IPS DF 6.9 (cell line): ENCODE measurements at regions not wholly inside any gene's neighbourhood (a gene's known extent, or its start where the extent isn't known, plus 50 kb on each side); places are given as distances from the start of the nearest gene placed in this dataset.

ENCODE experiments used
- DNase-seq: peaks from one replicate; pipeline ENCODE4 v3.0.0-alpha.2; 2013; ENCODE audit warnings: low read depth, low spot score
- H3K27ac ChIP-seq: one replicate; pipeline ENCODE4 v1.5.1; 2013; ENCODE audit warnings: low read length, control low read depth
- H3K27me3 ChIP-seq: 2 replicates; pipeline ENCODE4 v1.6.1; 2013; ENCODE audit warnings: mild to moderate bottlenecking, low read length; ENCODE audit not compliant: control insufficient read depth, insufficient read depth
- H3K36me3 ChIP-seq: 2 replicates; pipeline ENCODE4 v1.6.1; 2013; ENCODE audit warnings: low read length; ENCODE audit not compliant: control insufficient read depth, insufficient read depth
- H3K4me1 ChIP-seq: 2 replicates; pipeline ENCODE4 v1.6.1; 2013; ENCODE audit warnings: low read length; ENCODE audit not compliant: control insufficient read depth, insufficient read depth
- H3K4me3 ChIP-seq: 2 replicates; pipeline ENCODE4 v1.5.1; 2013; ENCODE audit warnings: mild to moderate bottlenecking, low read length
- H3K9me3 ChIP-seq: 2 replicates; pipeline ENCODE4 v1.6.1; 2013; ENCODE audit warnings: low read length, inconsistent platforms; ENCODE audit not compliant: control insufficient read depth, insufficient read depth
- WGBS: extraction: QIAGEN DNeasy Blood & Tissue Kit; methylation state at CpG from one replicate; pipeline ENCODE4 v1.1.7; 2013; ENCODE audit warnings: mixed read lengths, missing lambda C conversion rate; ENCODE audit not compliant: insufficient read length, insufficient coverage; 5-methylcytosine and 5-hydroxymethylcytosine counted together

DNA sequence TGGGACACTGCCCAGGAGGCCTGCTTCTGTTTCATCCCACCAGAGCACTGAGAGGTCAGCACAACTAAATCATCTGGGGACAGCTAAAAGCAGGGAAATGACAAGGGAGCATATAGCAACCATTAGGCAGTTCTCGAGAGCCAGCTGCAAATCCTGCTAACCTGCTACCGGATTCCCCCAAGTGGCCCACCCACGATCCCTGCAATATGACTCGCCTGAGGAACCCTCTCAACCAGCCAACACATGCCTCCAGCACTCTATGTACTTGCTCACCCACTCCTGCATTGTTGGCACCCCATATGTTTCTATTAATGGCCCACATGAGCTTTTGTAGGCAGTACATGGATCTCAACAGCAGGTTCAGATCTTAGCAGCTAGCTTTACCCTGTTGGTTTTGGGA lies 326.0 kb downstream of the GABRG2 start:
- H3K4me1 ChIP-seq = no peaks in the 10 kb centered on the region
- H3K27me3 ChIP-seq = no peaks in the 10 kb centered on the region
- H3K4me3 ChIP-seq = no peak overlapping the region
- H3K27ac ChIP-seq = no peak overlapping the region
- no CpG with 5 or more reads among the region's 4 CpGs for WGBS
- DNase-seq = no peak
- H3K36me3 ChIP-seq = no peaks in the 10 kb centered on the region
- no peaks in the 10 kb centered on the region for H3K9me3 ChIP-seq

DNA sequence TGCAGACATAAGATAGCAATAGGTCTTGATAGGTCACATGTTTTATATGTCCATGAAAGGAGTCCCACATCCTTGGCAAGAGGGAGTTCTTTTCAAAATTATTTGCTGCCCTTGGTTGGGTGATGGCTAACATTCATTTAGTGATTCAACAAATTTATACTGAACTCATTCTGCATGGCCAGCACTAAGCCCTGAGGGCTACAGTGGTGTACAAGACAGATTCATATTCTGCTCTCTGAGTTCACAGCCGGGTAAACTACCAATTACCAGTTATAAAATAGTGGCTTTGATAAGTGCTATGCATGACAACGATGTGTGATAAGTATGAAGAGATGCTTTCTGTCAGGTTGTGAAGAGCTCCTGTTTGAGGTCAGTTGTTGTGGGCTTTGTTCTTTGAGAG lies 340.0 kb downstream of the GABRG2 start:
- no peaks in the 10 kb centered on the region for H3K4me1 ChIP-seq
- H3K27me3 ChIP-seq = no peaks in the 10 kb centered on the region
- no CpG with 5 or more reads among the region's 2 CpGs for WGBS
- H3K9me3 ChIP-seq = no peaks in the 10 kb centered on the region
- DNase-seq = no peak
- no peak overlapping the region for H3K27ac ChIP-seq
- no peaks in the 10 kb centered on the region for H3K36me3 ChIP-seq
- H3K4me3 ChIP-seq = no peak overlapping the region

DNA sequence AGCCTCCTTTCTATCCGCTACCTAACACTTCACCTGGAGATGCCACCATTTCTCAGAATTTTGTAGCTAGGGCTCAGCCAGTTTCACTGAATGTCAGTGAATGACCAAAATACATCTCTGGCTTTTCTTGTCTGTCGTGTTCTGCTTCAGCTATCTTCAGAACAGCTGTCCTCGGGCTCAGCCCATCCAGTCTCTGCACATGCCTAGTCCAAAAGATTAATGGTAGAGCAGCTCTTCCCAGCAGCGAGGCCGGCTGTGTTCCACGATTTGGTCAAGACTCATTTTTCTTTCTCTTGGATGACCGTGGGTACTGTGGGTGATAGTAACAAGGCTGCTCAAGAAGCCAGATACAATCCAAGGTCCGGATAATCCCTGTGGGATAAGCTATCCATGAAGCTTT lies 342.8 kb downstream of the GABRG2 start:
- no CpG with 5 or more reads among the region's 8 CpGs for WGBS
- H3K9me3 ChIP-seq = no peaks in the 10 kb centered on the region
- H3K4me3 ChIP-seq = no peak overlapping the region
- DNase-seq = no peak
- no peaks in the 10 kb centered on the region for H3K4me1 ChIP-seq
- H3K27ac ChIP-seq = no peak overlapping the region
- no peaks in the 10 kb centered on the region for H3K27me3 ChIP-seq
- H3K36me3 ChIP-seq = no peaks in the 10 kb centered on the region

DNA sequence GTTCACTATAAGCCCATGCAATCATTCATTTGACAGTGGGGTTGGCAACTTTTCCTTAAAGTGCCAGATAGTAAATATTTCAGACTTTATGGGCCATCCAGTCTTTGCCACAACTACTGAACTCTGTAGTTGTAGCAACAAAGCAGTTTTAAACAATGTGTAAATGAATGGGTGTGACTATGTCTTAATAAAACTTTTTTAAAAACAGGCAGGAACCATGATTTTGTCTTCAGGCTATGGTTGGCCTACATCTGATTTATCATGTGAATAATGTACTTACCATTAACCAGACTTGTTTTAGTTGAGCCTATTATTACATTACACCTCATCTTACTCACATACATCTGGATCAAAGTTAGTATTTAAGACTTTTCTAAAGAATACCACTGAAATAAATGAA lies 361.6 kb downstream of the GABRG2 start:
- DNase-seq = no peak
- H3K9me3 ChIP-seq = no peaks in the 10 kb centered on the region
- H3K27me3 ChIP-seq = no peaks in the 10 kb centered on the region
- H3K4me1 ChIP-seq = no peaks in the 10 kb centered on the region
- H3K36me3 ChIP-seq = no peaks in the 10 kb centered on the region
- no peak overlapping the region for H3K27ac ChIP-seq
- H3K4me3 ChIP-seq = no peak overlapping the region

DNA sequence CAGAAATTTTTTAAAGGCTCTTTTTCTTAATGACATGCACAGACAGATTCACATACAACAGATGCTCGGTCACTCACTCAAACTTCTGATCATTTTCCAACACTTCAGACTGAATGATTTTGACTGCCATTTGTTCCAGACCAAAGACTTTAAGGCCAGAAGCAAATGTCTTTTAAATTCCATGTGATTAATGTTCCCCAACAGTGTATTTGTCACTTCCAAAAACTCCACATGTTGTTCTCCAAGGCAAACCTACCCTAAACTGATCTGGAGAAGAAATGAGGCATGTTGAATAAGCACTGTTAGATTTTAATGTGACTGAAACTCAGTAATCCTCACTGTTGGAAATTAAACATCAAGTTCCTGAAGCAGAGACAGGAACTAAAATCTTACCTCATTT lies 366.7 kb downstream of the GABRG2 start:
- Histone ChIP-seq H3K27ac (no peak overlapping the region), H3K4me3 (no peak overlapping the region), H3K27me3 (no peaks in the 10 kb centered on the region), H3K36me3 (no peaks in the 10 kb centered on the region), H3K9me3 (no peaks in the 10 kb centered on the region), H3K4me1 (no peaks in the 10 kb centered on the region)
- DNase-seq = no peak
- WGBS = no CpG with 5 or more reads among the region's 1 CpG

DNA sequence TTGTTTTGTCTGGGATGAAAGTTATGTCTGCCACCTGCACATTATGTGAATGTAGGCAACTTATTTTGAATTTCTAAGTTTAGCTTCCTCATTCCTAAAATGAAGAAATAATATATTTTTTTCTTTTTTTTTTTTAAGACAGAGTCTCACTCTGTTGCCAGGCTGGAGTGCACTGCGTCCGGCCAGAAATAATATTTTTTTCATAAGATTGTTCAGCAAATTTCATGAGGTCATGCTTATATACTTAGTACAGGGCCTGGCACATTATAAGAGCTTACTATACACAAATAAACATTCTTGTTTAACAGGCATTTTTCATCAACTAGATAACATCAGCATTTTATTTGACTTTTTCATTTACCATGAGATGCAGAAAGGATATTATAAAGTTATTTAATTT lies 368.5 kb downstream of the GABRG2 start:
- Histone ChIP-seq H3K4me3 (no peak overlapping the region), H3K27me3 (no peaks in the 10 kb centered on the region), H3K4me1 (no peaks in the 10 kb centered on the region), H3K9me3 (no peaks in the 10 kb centered on the region), H3K27ac (no peak overlapping the region), H3K36me3 (no peaks in the 10 kb centered on the region)
- no CpG with 5 or more reads among the region's 2 CpGs for WGBS
- DNase-seq = no peak

DNA sequence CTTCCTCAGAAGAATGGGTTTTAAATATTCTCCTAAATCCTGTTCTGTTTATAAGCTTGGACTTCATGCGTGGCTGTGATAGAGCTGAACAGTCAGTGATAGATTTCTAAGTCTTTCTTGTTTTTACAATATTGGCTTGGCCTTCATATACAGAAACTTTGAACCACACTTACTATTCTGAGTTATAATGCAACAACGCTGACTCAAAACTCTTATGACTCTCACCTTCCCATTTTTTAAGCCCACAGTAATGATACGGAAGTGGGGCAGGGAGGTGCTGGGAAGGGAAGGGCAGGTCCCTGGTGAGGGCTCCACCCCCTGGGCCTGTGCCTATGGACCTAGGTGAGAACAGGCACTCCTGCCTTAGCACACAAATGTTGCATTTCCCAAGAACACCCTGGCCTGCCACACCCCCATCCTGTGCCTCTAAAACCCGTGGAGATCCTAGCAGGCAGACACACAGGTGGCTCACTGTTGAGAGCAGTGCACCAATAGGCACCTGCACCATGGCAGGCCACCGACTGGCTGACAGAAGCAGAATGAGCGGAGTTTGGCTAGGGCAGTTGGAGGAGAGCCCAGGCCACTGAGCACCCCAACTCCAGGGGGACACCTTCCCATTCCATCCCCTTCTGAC lies 376.7 kb downstream of the GABRG2 start:
- Histone ChIP-seq H3K4me1 (no peaks in the 10 kb centered on the region), H3K9me3 (no peaks in the 10 kb centered on the region), H3K27me3 (no peaks in the 10 kb centered on the region), H3K36me3 (no peaks in the 10 kb centered on the region), H3K27ac (no peak overlapping the region), H3K4me3 (no peak overlapping the region)
- no CpG with 5 or more reads among the region's 6 CpGs for WGBS
- no peak for DNase-seq

DNA sequence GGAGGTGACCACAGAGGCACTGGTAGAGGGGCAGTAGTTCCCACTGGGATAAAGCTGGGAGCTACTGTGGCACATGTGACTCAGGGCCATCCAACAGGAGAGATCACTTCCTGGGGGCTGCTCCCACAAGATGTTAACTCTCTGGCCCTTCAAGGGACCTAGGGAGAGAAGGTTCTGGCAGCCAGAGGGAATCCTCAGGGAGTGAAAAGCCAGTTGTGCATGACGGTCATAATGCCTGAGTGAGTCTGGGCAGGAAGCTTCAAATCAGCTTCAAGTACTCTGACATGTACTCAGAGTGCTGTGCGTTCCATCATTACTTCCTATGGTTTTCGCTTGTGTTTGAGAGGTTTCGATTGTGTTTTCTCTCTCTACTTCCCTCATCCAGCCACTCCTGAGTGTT lies 388.5 kb downstream of the GABRG2 start:
- no peak for DNase-seq
- Histone ChIP-seq H3K36me3 (no peaks in the 10 kb centered on the region), H3K27ac (no peak overlapping the region), H3K4me3 (no peak overlapping the region), H3K4me1 (no peaks in the 10 kb centered on the region), H3K27me3 (no peaks in the 10 kb centered on the region), H3K9me3 (no peaks in the 10 kb centered on the region)
- no CpG with 5 or more reads among the region's 4 CpGs for WGBS

DNA sequence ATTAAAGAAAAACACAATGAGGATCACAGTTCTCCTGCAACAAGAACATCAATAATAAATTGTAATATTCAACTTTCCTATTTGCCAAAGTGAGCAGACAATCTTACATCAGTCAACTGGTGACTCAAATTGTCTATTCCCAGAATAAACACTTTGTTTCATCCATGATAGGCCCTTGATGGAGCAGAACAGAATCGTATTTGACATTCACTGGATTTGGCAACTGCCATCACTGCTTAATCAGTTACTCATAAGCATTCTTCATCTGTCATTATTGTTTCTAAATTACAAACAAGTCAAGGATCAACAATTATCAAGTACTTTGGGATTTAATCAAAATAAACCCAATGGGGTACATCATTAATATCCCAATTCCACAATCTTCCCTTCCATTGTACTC lies 398.4 kb downstream of the GABRG2 start:
- no peak overlapping the region for H3K27ac ChIP-seq
- H3K4me1 ChIP-seq = no peaks in the 10 kb centered on the region
- DNase-seq = no peak
- H3K9me3 ChIP-seq = no peaks in the 10 kb centered on the region
- H3K27me3 ChIP-seq = no peaks in the 10 kb centered on the region
- no CpG with 5 or more reads among the region's 1 CpG for WGBS
- no peaks in the 10 kb centered on the region for H3K36me3 ChIP-seq
- H3K4me3 ChIP-seq = no peak overlapping the region

DNA sequence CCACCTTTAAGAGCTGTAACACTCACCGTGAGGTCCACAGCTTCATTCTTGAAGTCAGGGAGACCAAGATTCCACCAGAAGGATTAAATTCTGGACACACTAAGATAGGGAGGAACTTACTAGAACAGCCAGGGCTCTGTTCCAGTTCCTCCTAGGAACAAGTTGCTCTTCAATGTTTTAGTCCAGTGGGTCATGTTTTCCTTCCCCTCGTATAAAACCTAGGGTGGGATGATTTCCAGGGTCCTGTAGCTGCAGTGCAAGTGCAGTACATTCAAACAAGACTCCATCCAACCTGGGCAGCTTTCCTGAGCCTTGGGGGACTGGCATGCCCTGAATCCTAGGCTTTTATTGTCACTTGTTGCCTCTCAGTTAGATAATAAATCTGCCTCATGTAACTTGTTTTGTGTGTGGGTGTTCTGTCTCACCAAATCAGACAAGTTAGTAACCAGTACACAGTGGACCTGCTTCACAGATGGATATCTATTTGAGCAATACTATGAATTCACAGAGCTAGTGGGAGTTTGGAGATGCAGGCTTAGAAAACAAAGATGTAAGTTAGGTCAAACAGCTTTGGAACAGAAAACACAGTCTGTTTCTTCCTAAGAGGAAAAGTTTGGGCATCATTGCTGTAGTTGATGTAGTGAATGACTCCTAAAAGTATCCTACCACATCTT lies 405.6 kb downstream of the GABRG2 start:
- DNase-seq = no peak
- Histone ChIP-seq H3K4me3 (no peak overlapping the region), H3K4me1 (no peaks in the 10 kb centered on the region), H3K36me3 (no peaks in the 10 kb centered on the region), H3K27ac (no peak overlapping the region), H3K9me3 (no peaks in the 10 kb centered on the region), H3K27me3 (no peaks in the 10 kb centered on the region)
- WGBS = no CpG with 5 or more reads among the region's 2 CpGs

DNA sequence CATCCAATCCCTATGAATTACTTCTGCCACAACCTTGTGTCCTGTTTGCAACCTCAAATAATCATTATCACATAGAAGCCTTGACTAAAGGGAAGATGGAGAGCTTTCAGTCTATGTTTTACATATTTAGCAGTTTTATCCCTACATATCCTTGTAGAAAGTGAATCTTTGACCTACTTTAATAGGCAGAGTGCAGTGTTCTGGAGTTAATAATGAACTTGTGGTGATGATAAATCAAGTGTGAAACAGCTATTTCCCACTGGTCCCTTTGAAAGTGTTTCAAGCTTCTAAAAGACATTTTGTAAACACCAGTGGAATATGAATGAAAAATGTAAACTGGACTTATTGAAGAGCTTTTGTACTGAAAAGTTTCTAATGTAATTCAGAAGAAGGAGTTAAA lies 406.7 kb downstream of the GABRG2 start:
- no peaks in the 10 kb centered on the region for H3K27me3 ChIP-seq
- no peak for DNase-seq
- no peaks in the 10 kb centered on the region for H3K36me3 ChIP-seq
- H3K4me1 ChIP-seq = no peaks in the 10 kb centered on the region
- H3K9me3 ChIP-seq = no peaks in the 10 kb centered on the region
- H3K4me3 ChIP-seq = no peak overlapping the region
- no peak overlapping the region for H3K27ac ChIP-seq
